ENCODE measurements at regions not wholly inside any gene's neighbourhood (a gene's known extent, or its start where the extent isn't known, plus 50 kb on each side); places are given as distances from the start of the nearest gene placed in this dataset.

DNA sequence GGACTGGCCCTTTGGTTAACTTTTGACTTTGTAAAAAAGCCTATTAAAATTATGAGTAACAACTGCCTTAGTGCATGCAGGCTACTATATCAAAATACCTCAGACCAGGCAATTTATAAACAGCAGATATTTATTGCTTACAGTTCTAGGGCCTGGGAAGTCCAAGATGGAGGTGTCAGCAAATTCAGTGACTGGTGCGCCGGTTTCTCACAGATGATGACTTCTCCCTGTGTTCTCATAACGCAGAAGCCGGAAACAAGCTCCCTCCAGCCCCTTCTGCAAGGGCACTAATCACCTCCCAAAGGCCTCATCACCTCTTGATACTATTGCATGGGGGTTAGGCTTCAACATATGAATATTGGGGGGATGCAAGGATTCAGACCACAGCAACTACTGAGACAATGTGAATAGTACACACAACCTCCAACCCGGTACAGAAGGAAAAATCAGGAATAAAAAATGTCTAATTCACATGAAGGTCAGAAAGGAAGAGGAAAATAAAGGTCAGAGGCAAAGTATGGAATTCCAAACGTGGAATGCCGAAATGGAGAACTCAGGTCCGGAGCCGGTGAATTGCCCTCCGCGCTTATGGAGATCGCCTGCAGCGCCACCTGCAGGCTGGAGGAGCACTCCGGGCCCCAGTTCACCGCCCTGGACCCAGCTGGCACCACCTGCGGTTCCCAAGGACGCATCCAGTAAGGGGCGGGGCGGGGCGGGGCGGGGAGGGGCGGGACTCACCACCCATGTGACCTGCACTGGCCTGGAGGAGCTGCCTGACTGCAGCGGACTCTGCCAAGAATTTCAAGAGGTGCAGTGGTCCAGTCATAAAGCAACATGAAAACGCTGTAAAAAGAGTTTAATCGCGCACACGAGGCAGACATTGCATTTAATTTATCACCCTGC lies 203.4 kb downstream of the KIF26A start:
- no peak overlapping the region for H3K4me3 ChIP-seq (ENCODE audit: low read depth, low read length)
- TF ChIP-seq, protein P1, sequence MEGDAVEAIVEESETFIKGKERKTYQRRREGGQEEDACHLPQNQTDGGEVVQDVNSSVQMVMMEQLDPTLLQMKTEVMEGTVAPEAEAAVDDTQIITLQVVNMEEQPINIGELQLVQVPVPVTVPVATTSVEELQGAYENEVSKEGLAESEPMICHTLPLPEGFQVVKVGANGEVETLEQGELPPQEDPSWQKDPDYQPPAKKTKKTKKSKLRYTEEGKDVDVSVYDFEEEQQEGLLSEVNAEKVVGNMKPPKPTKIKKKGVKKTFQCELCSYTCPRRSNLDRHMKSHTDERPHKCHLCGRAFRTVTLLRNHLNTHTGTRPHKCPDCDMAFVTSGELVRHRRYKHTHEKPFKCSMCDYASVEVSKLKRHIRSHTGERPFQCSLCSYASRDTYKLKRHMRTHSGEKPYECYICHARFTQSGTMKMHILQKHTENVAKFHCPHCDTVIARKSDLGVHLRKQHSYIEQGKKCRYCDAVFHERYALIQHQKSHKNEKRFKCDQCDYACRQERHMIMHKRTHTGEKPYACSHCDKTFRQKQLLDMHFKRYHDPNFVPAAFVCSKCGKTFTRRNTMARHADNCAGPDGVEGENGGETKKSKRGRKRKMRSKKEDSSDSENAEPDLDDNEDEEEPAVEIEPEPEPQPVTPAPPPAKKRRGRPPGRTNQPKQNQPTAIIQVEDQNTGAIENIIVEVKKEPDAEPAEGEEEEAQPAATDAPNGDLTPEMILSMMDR (conservative IDR thresholded peaks at IDR 0.05; ENCODE audit: low read depth, low read length): no peak
- no peak for DNase-seq (ENCODE audit: low read depth)

DNA sequence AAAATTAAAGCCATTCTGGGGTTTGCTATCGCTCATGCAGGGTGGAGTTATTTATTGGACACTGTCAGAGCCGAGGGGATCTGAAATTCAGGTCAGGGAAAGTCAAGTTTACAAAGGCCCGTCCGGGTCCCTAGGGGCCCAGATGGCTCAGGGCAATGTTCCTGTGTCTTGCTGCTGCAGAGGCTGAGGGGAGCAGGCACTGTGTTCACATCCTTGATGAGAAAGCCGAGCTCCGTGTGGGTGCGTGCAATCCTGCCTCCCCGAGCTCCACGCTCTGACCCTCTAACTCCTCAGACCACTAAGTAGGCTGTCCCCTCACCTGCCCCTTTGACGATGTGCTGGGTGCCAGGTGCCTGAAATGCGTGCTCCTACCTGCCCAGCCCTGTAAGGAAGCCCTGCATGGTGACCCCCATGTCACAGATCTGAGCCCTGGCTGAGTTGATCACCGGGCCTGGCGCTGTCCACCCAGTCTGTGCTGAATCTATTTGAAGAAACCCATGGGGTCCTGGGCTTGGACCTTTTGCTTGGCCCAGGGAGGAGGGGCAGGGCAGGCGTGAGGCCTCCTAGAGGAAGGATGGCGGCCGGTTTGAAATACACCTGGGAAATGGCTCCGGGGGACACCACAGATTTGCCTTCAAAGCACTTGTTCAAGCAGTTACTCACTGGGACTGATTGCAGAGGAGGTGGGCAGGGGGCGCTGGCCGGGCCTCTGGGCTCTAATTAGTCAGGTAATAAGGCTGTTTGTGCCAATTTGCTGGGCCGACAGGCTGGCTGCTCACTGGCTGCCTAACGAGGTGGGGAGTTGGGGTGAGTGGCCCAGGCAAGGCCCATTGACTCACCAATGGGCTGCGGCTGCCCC lies 204.3 kb downstream of the KIF26A start:
- no peak overlapping the region for H3K4me3 ChIP-seq (ENCODE audit: low read depth, low read length)
- TF ChIP-seq, protein P1 (conservative IDR thresholded peaks at IDR 0.05; ENCODE audit: low read depth, low read length): no peak
- DNase-seq (ENCODE audit: low read depth): no peak

DNA sequence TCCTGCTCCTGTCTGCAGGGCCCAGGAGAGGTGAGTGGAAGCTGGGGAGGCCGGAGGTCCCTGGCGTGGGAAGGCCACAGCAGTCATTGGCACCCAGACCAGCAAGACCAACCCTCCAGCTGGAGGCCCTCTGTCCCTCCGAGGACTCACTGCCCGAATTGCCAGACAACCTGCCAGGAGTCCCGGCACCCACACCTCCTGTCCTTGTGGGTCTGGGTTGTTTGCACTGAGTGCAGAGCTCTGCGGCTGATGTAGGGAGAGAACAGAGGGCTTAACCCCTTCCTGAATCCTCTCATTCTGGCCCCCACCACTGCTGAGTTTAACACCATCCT lies 204.9 kb downstream of the KIF26A start:
- TF ChIP-seq, protein P1 (conservative IDR thresholded peaks at IDR 0.05; ENCODE audit: low read depth, low read length): no peak
- no peak for DNase-seq (ENCODE audit: low read depth)
- no peak overlapping the region for H3K4me3 ChIP-seq (ENCODE audit: low read depth, low read length)

DNA sequence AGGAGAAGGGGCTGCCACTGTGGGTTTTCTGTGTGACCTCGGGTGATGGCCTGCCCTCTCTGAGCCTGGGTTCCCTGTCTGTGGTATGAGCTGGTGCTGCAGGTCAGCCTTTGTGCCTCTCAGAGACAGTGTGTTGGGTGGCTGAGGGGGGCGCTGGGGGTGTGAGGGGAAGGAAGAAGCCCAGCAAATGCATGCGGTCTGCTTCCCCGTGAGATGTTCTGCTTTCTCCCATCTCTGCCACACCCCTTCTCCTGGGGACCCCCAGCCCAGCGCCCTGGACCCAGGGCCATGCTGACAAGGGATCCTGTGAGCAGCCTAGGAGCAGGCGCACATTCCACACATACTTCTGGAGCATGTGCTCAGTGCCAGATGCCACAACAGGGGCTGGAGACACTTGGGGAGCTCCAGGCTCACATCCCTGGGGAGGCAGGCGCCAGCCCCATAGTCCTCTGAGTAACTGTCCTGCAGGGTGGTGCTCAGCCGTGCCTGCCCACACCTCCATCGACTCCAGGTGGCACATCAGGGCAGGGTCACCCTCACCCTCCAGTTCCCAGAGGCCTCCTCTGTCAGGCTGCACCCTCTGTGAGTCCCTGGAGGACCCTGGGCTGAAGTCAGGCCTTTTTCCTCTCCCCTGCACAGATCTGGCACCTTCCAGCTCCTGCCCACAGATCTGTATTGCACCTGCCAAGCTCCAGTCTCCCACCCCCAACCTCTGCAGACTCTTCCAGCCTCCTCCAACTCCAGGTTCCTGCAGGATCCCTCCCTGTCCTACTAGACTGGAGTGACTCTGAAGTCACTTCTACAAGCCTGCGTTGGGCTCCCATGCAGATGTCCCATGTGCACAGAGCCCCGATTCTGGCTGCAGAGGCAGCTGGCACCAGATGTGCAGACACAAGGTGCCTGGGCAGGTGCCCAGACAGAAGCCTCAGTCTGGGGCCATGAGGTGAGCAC lies 205.6 kb downstream of the KIF26A start:
- DNase-seq (ENCODE audit: low read depth): no peak
- TF ChIP-seq, protein P1 (conservative IDR thresholded peaks at IDR 0.05; ENCODE audit: low read depth, low read length): no peak
- no peak overlapping the region for H3K4me3 ChIP-seq (ENCODE audit: low read depth, low read length)

DNA sequence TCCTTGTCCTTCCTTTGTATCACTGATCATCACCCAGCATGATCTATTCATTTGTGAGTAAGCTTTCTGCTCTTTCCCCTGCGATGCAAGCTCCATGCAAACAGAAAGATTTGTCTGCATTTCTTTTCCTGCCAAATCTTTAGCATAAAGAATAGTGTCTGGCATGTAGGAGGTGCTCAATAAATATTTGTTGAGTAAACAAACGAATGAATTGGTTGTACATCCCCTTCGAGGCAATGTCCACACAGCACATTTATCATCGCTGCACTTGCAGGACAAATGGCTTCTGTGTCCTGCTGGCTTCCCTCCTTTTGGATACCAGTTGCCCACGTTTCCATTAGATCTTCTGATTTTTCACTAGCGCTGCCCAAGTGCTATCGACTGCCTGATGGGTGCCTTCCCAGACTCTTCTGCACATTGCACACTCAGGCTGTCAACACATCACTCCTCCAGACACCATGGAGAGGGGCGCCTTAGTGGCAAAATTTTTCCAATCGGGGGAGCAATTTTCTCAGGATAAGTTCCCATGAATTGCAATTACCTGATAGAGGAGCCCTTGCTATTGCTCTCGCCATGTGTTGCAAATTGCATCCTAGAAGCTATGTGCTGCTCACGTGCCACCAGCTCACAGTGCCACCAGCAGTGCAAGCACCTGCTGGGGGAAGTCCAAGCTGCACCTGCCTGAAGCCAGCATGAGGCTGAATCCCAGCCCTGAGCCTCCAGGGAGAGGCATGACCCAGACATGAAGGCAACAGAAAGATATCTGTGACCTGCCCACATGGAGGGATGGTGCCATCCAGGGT lies 206.6 kb downstream of the KIF26A start:
- TF ChIP-seq, protein P1 (conservative IDR thresholded peaks at IDR 0.05; ENCODE audit: low read depth, low read length): no peak
- no peak for DNase-seq (ENCODE audit: low read depth)
- no peak overlapping the region for H3K4me3 ChIP-seq (ENCODE audit: low read depth, low read length)

Measured in epithelial cell of proximal tubule (primary cell).